ENCODE measurements at regions not wholly inside any gene's neighbourhood (a gene's known extent, or its start where the extent isn't known, plus 50 kb on each side); places are given as distances from the start of the nearest gene placed in this dataset.

- TF ChIP-seq, protein P1, sequence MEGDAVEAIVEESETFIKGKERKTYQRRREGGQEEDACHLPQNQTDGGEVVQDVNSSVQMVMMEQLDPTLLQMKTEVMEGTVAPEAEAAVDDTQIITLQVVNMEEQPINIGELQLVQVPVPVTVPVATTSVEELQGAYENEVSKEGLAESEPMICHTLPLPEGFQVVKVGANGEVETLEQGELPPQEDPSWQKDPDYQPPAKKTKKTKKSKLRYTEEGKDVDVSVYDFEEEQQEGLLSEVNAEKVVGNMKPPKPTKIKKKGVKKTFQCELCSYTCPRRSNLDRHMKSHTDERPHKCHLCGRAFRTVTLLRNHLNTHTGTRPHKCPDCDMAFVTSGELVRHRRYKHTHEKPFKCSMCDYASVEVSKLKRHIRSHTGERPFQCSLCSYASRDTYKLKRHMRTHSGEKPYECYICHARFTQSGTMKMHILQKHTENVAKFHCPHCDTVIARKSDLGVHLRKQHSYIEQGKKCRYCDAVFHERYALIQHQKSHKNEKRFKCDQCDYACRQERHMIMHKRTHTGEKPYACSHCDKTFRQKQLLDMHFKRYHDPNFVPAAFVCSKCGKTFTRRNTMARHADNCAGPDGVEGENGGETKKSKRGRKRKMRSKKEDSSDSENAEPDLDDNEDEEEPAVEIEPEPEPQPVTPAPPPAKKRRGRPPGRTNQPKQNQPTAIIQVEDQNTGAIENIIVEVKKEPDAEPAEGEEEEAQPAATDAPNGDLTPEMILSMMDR (IDR thresholded peaks at IDR 0.05): no peak
- no peak for TF ChIP-seq ZFX (IDR thresholded peaks at IDR 0.05; ENCODE audit: borderline replicate concordance)
Measured at GRCh38 chr5:124576848-124577409, 169.5 kb downstream of the ZNF608 start.

Measured in 22Rv1 (cell line).